ENCODE measurements at regions not wholly inside any gene's neighbourhood (a gene's known extent, or its start where the extent isn't known, plus 50 kb on each side); places are given as distances from the start of the nearest gene placed in this dataset.

DNA sequence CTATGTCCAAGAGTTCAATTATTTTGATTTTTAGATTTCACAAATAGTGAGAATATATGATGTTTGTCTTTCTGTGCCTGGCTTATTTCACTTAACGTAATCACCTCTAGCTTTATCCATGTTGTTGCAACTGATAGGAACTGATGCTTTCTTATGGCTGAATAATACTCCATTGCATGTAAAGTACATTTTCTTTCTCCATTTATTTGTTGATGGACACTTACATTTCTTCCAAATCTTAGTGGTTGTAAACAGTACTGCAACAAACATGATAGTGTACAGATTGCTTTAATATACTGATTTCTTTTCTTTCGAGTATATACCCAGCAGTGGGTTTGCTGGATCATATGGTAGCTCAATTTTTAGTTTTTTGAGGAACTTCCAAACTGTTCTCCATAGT is 600.6 kb upstream of the SEMA6D start:
- TF ChIP-seq EZH2 (IDR thresholded peaks at IDR 0.05; ENCODE audit: borderline replicate concordance, low read length) (no peak), CTCF (IDR thresholded peaks at IDR 0.05; ENCODE audit: low read length) (no peak)
- H3F3A ChIP-seq (ENCODE audit: insufficient read depth, low read length) = no peaks in the 10 kb centered on the region

DNA sequence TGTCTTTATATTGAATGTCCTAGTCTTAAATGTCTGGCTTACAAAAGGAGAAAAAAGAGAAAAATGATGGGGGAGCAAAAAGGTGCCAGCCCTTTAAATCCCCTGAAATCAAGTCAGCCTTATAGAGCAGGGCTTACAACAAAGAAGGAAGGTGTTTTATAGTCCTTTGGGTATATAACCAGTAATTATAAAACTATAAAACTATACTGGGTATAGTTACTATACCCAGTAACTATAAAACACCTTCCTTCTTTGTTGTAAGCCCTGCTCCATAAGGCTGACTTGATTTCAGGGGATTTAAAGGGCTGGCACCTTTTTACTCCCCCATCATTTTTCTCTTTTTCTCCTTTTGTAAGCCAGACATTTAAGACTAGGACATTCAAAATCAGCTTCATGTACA is 598.0 kb upstream of the SEMA6D start:
- Histone ChIP-seq H3K79me2 (ENCODE audit: insufficient read depth, low read length) (no peaks in the 10 kb centered on the region), H3K36me3 (ENCODE audit: insufficient read depth, low read length) (no peaks in the 10 kb centered on the region), H3F3A (ENCODE audit: insufficient read depth, low read length) (no peaks in the 10 kb centered on the region), H3K27ac (ENCODE audit: low read depth, low read length, poor library complexity, severe bottlenecking) (no peak overlapping the region), H3K27me3 (ENCODE audit: insufficient read depth, low read length) (no peaks in the 10 kb centered on the region), H4K20me1 (ENCODE audit: insufficient read depth, low read length) (no peaks in the 10 kb centered on the region), H3K9me3 (ENCODE audit: low read length) (no peaks in the 10 kb centered on the region), H3K9me2 (ENCODE audit: low read depth, low read length) (no peaks in the 10 kb centered on the region), H2AFZ (ENCODE audit: low read length) (no peak overlapping the region), H3K4me3 (ENCODE audit: low read depth, low read length, poor library complexity, severe bottlenecking) (no peak overlapping the region), H3K9ac (ENCODE audit: low read length) (no peak overlapping the region), H3K4me2 (ENCODE audit: low read length) (no peak overlapping the region), H3K4me1 (ENCODE audit: insufficient read depth, low read length, severe bottlenecking) (no peaks in the 10 kb centered on the region)
- no peak for TF ChIP-seq CTCF (IDR thresholded peaks at IDR 0.05; ENCODE audit: low read length)
- no peak for TF ChIP-seq EZH2 (IDR thresholded peaks at IDR 0.05; ENCODE audit: borderline replicate concordance, low read length)

More for the DNA sequence above, 600.6 kb upstream of the SEMA6D start:
- Histone ChIP-seq H3K4me2 (ENCODE audit: low read length) (no peak overlapping the region), H3K36me3 (ENCODE audit: insufficient read depth, low read length) (no peaks in the 10 kb centered on the region), H3K9me3 (ENCODE audit: low read length) (no peaks in the 10 kb centered on the region), H3K9me2 (ENCODE audit: low read depth, low read length) (no peaks in the 10 kb centered on the region), H4K20me1 (ENCODE audit: insufficient read depth, low read length) (no peaks in the 10 kb centered on the region), H3K4me1 (ENCODE audit: insufficient read depth, low read length, severe bottlenecking) (no peaks in the 10 kb centered on the region), H3K4me3 (ENCODE audit: low read depth, low read length, poor library complexity, severe bottlenecking) (no peak overlapping the region), H3K27me3 (ENCODE audit: insufficient read depth, low read length) (no peaks in the 10 kb centered on the region), H3K9ac (ENCODE audit: low read length) (no peak overlapping the region), H3K79me2 (ENCODE audit: insufficient read depth, low read length) (no peaks in the 10 kb centered on the region), H3K27ac (ENCODE audit: low read depth, low read length, poor library complexity, severe bottlenecking) (no peak overlapping the region), H2AFZ (ENCODE audit: low read length) (no peak overlapping the region)

GRCh38 chr15:47124430-47125102 is 592.7 kb upstream of the SEMA6D start:
- H3K36me3 ChIP-seq (ENCODE audit: insufficient read depth, low read length) = no peaks in the 10 kb centered on the region
- no peak overlapping the region for H3K4me2 ChIP-seq (ENCODE audit: low read length)
- H3K9me2 ChIP-seq (ENCODE audit: low read depth, low read length) = no peaks in the 10 kb centered on the region
- H3K9ac ChIP-seq (ENCODE audit: low read length) = no peak overlapping the region
- H3K9me3 ChIP-seq (ENCODE audit: low read length) = no peaks in the 10 kb centered on the region
- H2AFZ ChIP-seq (ENCODE audit: low read length) = no peak overlapping the region
- no peak overlapping the region for H3K4me3 ChIP-seq (ENCODE audit: low read depth, low read length, poor library complexity, severe bottlenecking)
- no peaks in the 10 kb centered on the region for H4K20me1 ChIP-seq (ENCODE audit: insufficient read depth, low read length)
- no peaks in the 10 kb centered on the region for H3K4me1 ChIP-seq (ENCODE audit: insufficient read depth, low read length, severe bottlenecking)
- no peak overlapping the region for H3K27ac ChIP-seq (ENCODE audit: low read depth, low read length, poor library complexity, severe bottlenecking)
- no peaks in the 10 kb centered on the region for H3K27me3 ChIP-seq (ENCODE audit: insufficient read depth, low read length)
- no peaks in the 10 kb centered on the region for H3F3A ChIP-seq (ENCODE audit: insufficient read depth, low read length)
- no peaks in the 10 kb centered on the region for H3K79me2 ChIP-seq (ENCODE audit: insufficient read depth, low read length)
- no peak for TF ChIP-seq EZH2 (IDR thresholded peaks at IDR 0.05; ENCODE audit: borderline replicate concordance, low read length)
- TF ChIP-seq CTCF (IDR thresholded peaks at IDR 0.05; ENCODE audit: low read length) = no peak
